ENCODE measurements at regions not wholly inside any gene's neighbourhood (a gene's known extent, or its start where the extent isn't known, plus 50 kb on each side); places are given as distances from the start of the nearest gene placed in this dataset.

GRCh38 chr3:26845194-26845593, 222.6 kb downstream of the LRRC3B start:
- Histone ChIP-seq H3K27ac (no peak overlapping the region), H3K9me3 (no peaks in the 10 kb centered on the region), H3K36me3 (no peaks in the 10 kb centered on the region), H3K27me3 (no peaks in the 10 kb centered on the region), H3K4me3 (no peak overlapping the region), H3K4me1 (no peaks in the 10 kb centered on the region)
- TF ChIP-seq CTCF (IDR thresholded peaks at IDR 0.05) (no peak), POLR2A (IDR thresholded peaks at IDR 0.05) (no peak)
- intact Hi-C loops (cut with DNase I; ENCODE audit: low total_unique reads) = no loop called here
- no peak for DNase-seq

GRCh38 chr3:26847680-26848079, 225.1 kb downstream of the LRRC3B start:
- no peaks in the 10 kb centered on the region for H3K36me3 ChIP-seq
- no peak for DNase-seq
- TF ChIP-seq POLR2A (IDR thresholded peaks at IDR 0.05) (no peak), CTCF (IDR thresholded peaks at IDR 0.05) (no peak)
- H3K4me1 ChIP-seq = no peaks in the 10 kb centered on the region
- no peaks in the 10 kb centered on the region for H3K27me3 ChIP-seq
- H3K4me3 ChIP-seq = no peak overlapping the region
- H3K9me3 ChIP-seq = no peaks in the 10 kb centered on the region
- H3K27ac ChIP-seq = no peak overlapping the region
- intact Hi-C loops (cut with DNase I; ENCODE audit: low total_unique reads) = loop anchor here (1.0 kb wide), 1 partner anchor 16 kb away; no protein-coding TSS in a partner anchor

- no peak overlapping the region for H3K27ac ChIP-seq
- DNase-seq = no peak
Observed at GRCh38 chr3:26894443-26894842, 271.9 kb downstream of the LRRC3B start.

GRCh38 chr3:26915208-26915607, 292.6 kb downstream of the LRRC3B start:
- no peaks in the 10 kb centered on the region for H3K9me3 ChIP-seq
- no peak for TF ChIP-seq CTCF (IDR thresholded peaks at IDR 0.05)
- no peak for TF ChIP-seq POLR2A (IDR thresholded peaks at IDR 0.05)
- intact Hi-C loops (cut with DNase I; ENCODE audit: low total_unique reads) = no loop called here
- H3K27me3 ChIP-seq = no peaks in the 10 kb centered on the region
- H3K36me3 ChIP-seq = no peaks in the 10 kb centered on the region
- H3K4me1 ChIP-seq = no peaks in the 10 kb centered on the region
- H3K4me3 ChIP-seq = no peak overlapping the region
- H3K27ac ChIP-seq = no peak overlapping the region
- no peak for DNase-seq

More at GRCh38 chr3:26894443-26894842, 271.9 kb downstream of the LRRC3B start:
- intact Hi-C loops (cut with DNase I; ENCODE audit: low total_unique reads) = no loop called here
- Histone ChIP-seq H3K4me1 (no peaks in the 10 kb centered on the region), H3K27me3 (no peaks in the 10 kb centered on the region), H3K36me3 (no peaks in the 10 kb centered on the region), H3K9me3 (no peaks in the 10 kb centered on the region), H3K4me3 (no peak overlapping the region)
- TF ChIP-seq CTCF (IDR thresholded peaks at IDR 0.05) (no peak), POLR2A (IDR thresholded peaks at IDR 0.05) (no peak)

- no peak overlapping the region for H3K27ac ChIP-seq
- H3K36me3 ChIP-seq = no peaks in the 10 kb centered on the region
- H3K4me1 ChIP-seq = no peaks in the 10 kb centered on the region
- no peak overlapping the region for H3K4me3 ChIP-seq
- no peaks in the 10 kb centered on the region for H3K9me3 ChIP-seq
- H3K27me3 ChIP-seq = no peaks in the 10 kb centered on the region
- no peak for DNase-seq
- intact Hi-C loops (cut with DNase I; ENCODE audit: low total_unique reads) = no loop called here
- TF ChIP-seq POLR2A (IDR thresholded peaks at IDR 0.05) = no peak
- no peak for TF ChIP-seq CTCF (IDR thresholded peaks at IDR 0.05)
Observed at GRCh38 chr3:26920646-26921478, 298.3 kb downstream of the LRRC3B start.

Data from uterus (tissue), 3 donors.